NCI-H345 treated with DMSO at 0.1 percent for 48 hours (cell line): ENCODE measurements at regions not wholly inside any gene's neighbourhood (a gene's known extent, or its start where the extent isn't known, plus 50 kb on each side); places are given as distances from the start of the nearest gene placed in this dataset.
"Not testable (repeated sequence)": the region's sequence is repeated elsewhere in the genome, so short reads cannot be mapped to it uniquely, and the experiment has no call there.

ENCODE experiments used
- DNase-seq: peaks from one replicate; lab custom pipeline; 2025; ENCODE audit not compliant: unreplicated experiment; lab: John Stamatoyannopoulos, UW

GRCh38 chr5:82447913-82448312 lies 169.8 kb upstream of the RPS23 start:
- no peak for DNase-seq

GRCh38 chr5:82446809-82447208 lies 168.7 kb upstream of the RPS23 start:
- no peak for DNase-seq

GRCh38 chr5:82445726-82446335 lies 167.7 kb upstream of the RPS23 start:
- DNase-seq: no peak

GRCh38 chr5:82439750-82440445 lies 161.7 kb upstream of the RPS23 start:
- DNase-seq: no peak

- DNase-seq: not testable (repeated sequence)
Observed at GRCh38 chr5:82437565-82437964, 159.4 kb upstream of the RPS23 start.

GRCh38 chr5:82436291-82436690 lies 158.1 kb upstream of the RPS23 start:
- no peak for DNase-seq

- not testable (repeated sequence) for DNase-seq
Observed at GRCh38 chr5:82434696-82435660, 156.8 kb upstream of the RPS23 start.

- DNase-seq: no peak
Observed at GRCh38 chr5:82426464-82427154, 148.5 kb upstream of the RPS23 start.

- DNase-seq: no peak
Observed at GRCh38 chr5:82425591-82425990, 147.4 kb upstream of the RPS23 start.

GRCh38 chr5:82424211-82424610 lies 146.1 kb upstream of the RPS23 start:
- DNase-seq: no peak

GRCh38 chr5:82422751-82423181 lies 144.6 kb upstream of the RPS23 start:
- no peak for DNase-seq

- DNase-seq: no peak
Observed at GRCh38 chr5:82422001-82422740, 144.0 kb upstream of the RPS23 start.

GRCh38 chr5:82421119-82421518 lies 143.0 kb upstream of the RPS23 start:
- DNase-seq: no peak

GRCh38 chr5:82420524-82420923 lies 142.4 kb upstream of the RPS23 start:
- DNase-seq: not testable (repeated sequence)

GRCh38 chr5:82419559-82420332 lies 141.6 kb upstream of the RPS23 start:
- no peak for DNase-seq

- no peak for DNase-seq
Observed at GRCh38 chr5:82418608-82418950, 140.4 kb upstream of the RPS23 start.

GRCh38 chr5:82417776-82418607 lies 139.8 kb upstream of the RPS23 start:
- DNase-seq: no peak

- no peak for DNase-seq
Observed at GRCh38 chr5:82416512-82416911, 138.4 kb upstream of the RPS23 start.

- no peak for DNase-seq
Observed at GRCh38 chr5:82414041-82414388, 135.9 kb upstream of the RPS23 start.
